Gastrocnemius medialis (tissue), 4 donors: ENCODE measurements at regions not wholly inside any gene's neighbourhood (a gene's known extent, or its start where the extent isn't known, plus 50 kb on each side); places are given as distances from the start of the nearest gene placed in this dataset.

ENCODE experiments used
- ATAC-seq, 2 donors: fragments of 150-250 bp; one replicate each; pipeline ENCODE4 v1.9.1; 2016
- DNase-seq, 2 donors: peaks; one replicate each; pipeline ENCODE4 v3.0.0-alpha.2; 2019
- H3K27ac ChIP-seq, 4 donors: fragments of 200-600 bp; sonication (generic); 1 replicate in 1 of 4; 2 replicates in 3 of 4; pipeline ENCODE4 v1.5.1; 2016 to 2018; ENCODE audit warnings: mild to moderate bottlenecking in 2 of 4, moderate library complexity in 1 of 4
- H3K27me3 ChIP-seq, 3 donors: fragments of 200-600 bp; sonication (generic) in 2 of 3; 1 replicate in 1 of 3; 2 replicates in 2 of 3; pipeline versions ENCODE4 v1.5.1 to v1.6.0; 2016 to 2019; ENCODE audit warnings: mild to moderate bottlenecking in 1 of 3, moderate library complexity in 1 of 3
- H3K36me3 ChIP-seq, 2 donors: fragments of 200-600 bp; sonication (generic) in 1 of 2; one replicate each; pipeline ENCODE4 v1.5.1; 2017 to 2018
- H3K4me1 ChIP-seq, 2 donors: fragments of 200-600 bp; sonication (generic) in 1 of 2; one replicate each; pipeline ENCODE4 v1.5.1; 2016 to 2017; ENCODE audit warnings: mild to moderate bottlenecking in 2 of 2
- H3K4me3 ChIP-seq, 4 donors: fragments of 200-600 bp; sonication (generic) in 3 of 4; 1 replicate in 1 of 4; 2 replicates in 3 of 4; pipeline ENCODE4 v1.5.1; 2016 to 2019; ENCODE audit warnings: mild to moderate bottlenecking in 2 of 4
- H3K9me3 ChIP-seq, 3 donors: fragments of 200-600 bp; sonication (generic) in 2 of 3; 1 replicate in 1 of 3; 2 replicates in 2 of 3; pipeline ENCODE4 v1.5.1; 2016 to 2019
- POLR2A ChIP-seq, 2 donors: fragments of 450-650 bp; IDR thresholded peaks; one replicate each; pipeline ENCODE4 v1.6.1; 2017; ENCODE audit warnings: antibody characterized with exemption in 2 of 2, mild to moderate bottlenecking in 2 of 2, moderate library complexity in 2 of 2
- in situ Hi-C, 4 donors: fragments of 200-750 bp; cut with MboI; loops; one replicate each; pipeline versions ENCODE4 v1.15.0 to v1.8.0; 2017; ENCODE audit warnings: low sequenced_read_pairs in 4 of 4
- intact Hi-C: fragments of 100-400 bp; cut with DNase I; formaldehyde crosslinking; loops from one replicate; pipeline ENCODE4 v1.15.1; 2023; ENCODE audit warnings: low total_unique reads
- TF ChIP-seq, protein P1 (sequence below), 5 experiments: fragments of 450-650 bp in 3 of 5; fragments of 200-600 bp in 2 of 5; sonication (generic) in 2 of 5; IDR thresholded peaks in 4 of 5; conservative IDR thresholded peaks in 1 of 5; 1 replicate in 4 of 5; 2 replicates in 1 of 5; pipeline ENCODE4 v1.5.1; 2016 to 2019; ENCODE audit warnings: antibody characterized with exemption in 5 of 5, mild to moderate bottlenecking in 3 of 5, moderate library complexity in 3 of 5

DNA sequence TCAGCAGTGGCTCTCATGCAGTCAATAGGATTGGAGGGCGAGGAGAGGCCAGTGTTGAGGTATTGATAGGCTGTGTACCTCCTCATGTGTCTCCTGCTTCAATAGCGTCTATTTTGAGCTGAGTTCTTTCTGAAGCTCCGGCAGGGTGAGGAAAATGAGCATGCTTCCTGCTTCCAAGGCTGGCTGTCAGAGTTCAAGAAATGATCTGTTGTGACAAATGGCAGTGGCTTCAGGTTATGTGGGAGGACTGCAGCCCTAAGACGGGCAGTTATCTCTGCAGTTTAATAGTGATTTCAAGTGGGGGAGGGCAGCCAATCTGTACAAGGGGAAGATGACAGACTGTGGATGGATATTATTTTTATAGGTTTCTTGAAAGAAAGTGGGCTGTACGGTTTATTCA lies 54.0 kb upstream of the CXCL14 start:
- DNase-seq (no peak), ATAC-seq (no peak)
- Histone ChIP-seq H3K9me3 (no peaks in the 10 kb centered on the region), H3K4me1 (no peaks in the 10 kb centered on the region), H3K27ac (no peak overlapping the region), H3K27me3 (no peaks in the 10 kb centered on the region), H3K36me3 (no peaks in the 10 kb centered on the region), H3K4me3 (no peak overlapping the region)
- intact Hi-C loops: no loop called here
- in situ Hi-C loops: no loop called here
- TF ChIP-seq, protein P1, sequence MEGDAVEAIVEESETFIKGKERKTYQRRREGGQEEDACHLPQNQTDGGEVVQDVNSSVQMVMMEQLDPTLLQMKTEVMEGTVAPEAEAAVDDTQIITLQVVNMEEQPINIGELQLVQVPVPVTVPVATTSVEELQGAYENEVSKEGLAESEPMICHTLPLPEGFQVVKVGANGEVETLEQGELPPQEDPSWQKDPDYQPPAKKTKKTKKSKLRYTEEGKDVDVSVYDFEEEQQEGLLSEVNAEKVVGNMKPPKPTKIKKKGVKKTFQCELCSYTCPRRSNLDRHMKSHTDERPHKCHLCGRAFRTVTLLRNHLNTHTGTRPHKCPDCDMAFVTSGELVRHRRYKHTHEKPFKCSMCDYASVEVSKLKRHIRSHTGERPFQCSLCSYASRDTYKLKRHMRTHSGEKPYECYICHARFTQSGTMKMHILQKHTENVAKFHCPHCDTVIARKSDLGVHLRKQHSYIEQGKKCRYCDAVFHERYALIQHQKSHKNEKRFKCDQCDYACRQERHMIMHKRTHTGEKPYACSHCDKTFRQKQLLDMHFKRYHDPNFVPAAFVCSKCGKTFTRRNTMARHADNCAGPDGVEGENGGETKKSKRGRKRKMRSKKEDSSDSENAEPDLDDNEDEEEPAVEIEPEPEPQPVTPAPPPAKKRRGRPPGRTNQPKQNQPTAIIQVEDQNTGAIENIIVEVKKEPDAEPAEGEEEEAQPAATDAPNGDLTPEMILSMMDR (IDR thresholded peaks at IDR 0.05 in 4 of 5, conservative IDR thresholded peaks at IDR 0.05 in 1 of 5): no peak
- no peak for TF ChIP-seq POLR2A (IDR thresholded peaks at IDR 0.05)

DNA sequence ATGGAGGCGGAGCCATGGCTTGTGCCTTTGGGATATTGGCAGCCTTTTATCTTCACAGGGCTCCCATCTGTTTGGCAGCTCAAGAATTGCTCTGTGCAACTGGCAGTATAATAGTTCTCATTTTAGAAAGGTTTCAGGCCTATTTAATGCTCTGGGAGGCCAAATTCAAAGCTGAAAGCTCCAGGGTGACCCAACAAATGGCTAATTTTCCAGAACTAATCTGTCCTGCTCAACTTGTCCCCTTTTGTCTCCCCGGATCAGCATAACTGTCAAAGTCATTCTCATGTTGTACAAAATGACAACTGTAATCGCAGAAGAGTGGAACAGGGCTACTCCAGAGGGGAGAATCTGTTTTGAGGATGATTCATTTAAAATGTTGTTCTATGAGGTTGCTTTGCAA lies 52.6 kb upstream of the CXCL14 start:
- H3K27me3 ChIP-seq: no peaks in the 10 kb centered on the region
- H3K36me3 ChIP-seq: no peaks in the 10 kb centered on the region
- H3K4me1 ChIP-seq: no peaks in the 10 kb centered on the region
- no peaks in the 10 kb centered on the region for H3K9me3 ChIP-seq
- TF ChIP-seq, protein P1 (IDR thresholded peaks at IDR 0.05 in 4 of 5, conservative IDR thresholded peaks at IDR 0.05 in 1 of 5): no peak
- no peak for TF ChIP-seq POLR2A (IDR thresholded peaks at IDR 0.05)
- no peak overlapping the region for H3K27ac ChIP-seq
- ATAC-seq (peak; percentile 30 to 56), DNase-seq (no peak)
- in situ Hi-C loops: no loop called here
- intact Hi-C loops: no loop called here
- H3K4me3 ChIP-seq: no peak overlapping the region

- in situ Hi-C loops: no loop called here
- intact Hi-C loops: no loop called here
- ATAC-seq: no peak
These were observed 50.9 kb upstream of the CXCL14 start for GRCh38 chr5:135629666-135630065.

GRCh38 chr5:135628771-135629563 lies 50.2 kb upstream of the CXCL14 start:
- Histone ChIP-seq H3K4me1 (no peaks in the 10 kb centered on the region), H3K27ac (no peak overlapping the region), H3K4me3 (no peak overlapping the region), H3K36me3 (no peaks in the 10 kb centered on the region), H3K27me3 (no peaks in the 10 kb centered on the region), H3K9me3 (no peaks in the 10 kb centered on the region)
- in situ Hi-C loops: no loop called here
- TF ChIP-seq POLR2A (IDR thresholded peaks at IDR 0.05): no peak
- TF ChIP-seq, protein P1 (IDR thresholded peaks at IDR 0.05 in 4 of 5, conservative IDR thresholded peaks at IDR 0.05 in 1 of 5): no peak
- DNase-seq (no peak), ATAC-seq (no peak)
- intact Hi-C loops: no loop called here

More at GRCh38 chr5:135629666-135630065, 50.9 kb upstream of the CXCL14 start:
- no peaks in the 10 kb centered on the region for H3K27me3 ChIP-seq
- no peaks in the 10 kb centered on the region for H3K9me3 ChIP-seq
- TF ChIP-seq POLR2A (IDR thresholded peaks at IDR 0.05): no peak
- TF ChIP-seq, protein P1 (IDR thresholded peaks at IDR 0.05 in 4 of 5, conservative IDR thresholded peaks at IDR 0.05 in 1 of 5): no peak
- no peaks in the 10 kb centered on the region for H3K4me1 ChIP-seq
- no peak overlapping the region for H3K27ac ChIP-seq
- DNase-seq: no peak
- no peaks in the 10 kb centered on the region for H3K36me3 ChIP-seq
- no peak overlapping the region for H3K4me3 ChIP-seq
